Right cardiac atrium (tissue), 5 donors: ENCODE measurements at regions not wholly inside any gene's neighbourhood (a gene's known extent, or its start where the extent isn't known, plus 50 kb on each side); places are given as distances from the start of the nearest gene placed in this dataset.

Experiments used
- ATAC-seq, 2 donors: fragments of 200-7000 bp; cut with Tn5 transposase; one replicate each; pipeline versions ENCODE4 v1.8.0 to v1.9.1; 2020; ENCODE audit warnings: moderate library complexity in 2 of 2, mild to moderate bottlenecking in 1 of 2
- DNase-seq, 3 donors: peaks; one replicate each; pipeline ENCODE4 v3.0.0-alpha.2; 2020
- H3K27ac ChIP-seq: one replicate; pipeline ENCODE4 v1.5.1; 2013; ENCODE audit warnings: mild to moderate bottlenecking, low read length, control low read depth, moderate library complexity
- H3K27me3 ChIP-seq: one replicate; pipeline ENCODE4 v1.6.1; 2013; ENCODE audit not compliant: control insufficient read depth, insufficient read depth
- H3K4me1 ChIP-seq: one replicate; pipeline ENCODE4 v1.6.1; 2013; ENCODE audit warnings: low read length; ENCODE audit not compliant: control insufficient read depth, insufficient read depth
- H3K4me3 ChIP-seq: one replicate; pipeline ENCODE4 v1.5.1; 2013; ENCODE audit warnings: low read length, control low read depth
- H3K9me3 ChIP-seq: one replicate; pipeline ENCODE4 v1.6.1; 2013; ENCODE audit warnings: low read length; ENCODE audit not compliant: control insufficient read depth
- WGBS: extraction: QIAGEN DNeasy Blood & Tissue Kit; methylation state at CpG from one replicate; pipeline ENCODE4 v1.1.7; 2013; 5-methylcytosine and 5-hydroxymethylcytosine counted together
- intact Hi-C, 4 donors: fragments of 100-400 bp; cut with DNase I; formaldehyde crosslinking; loops; one replicate each; pipeline versions ENCODE4 v1.11.0 to v1.14.0; 2022 to 2023
- donor health status: healthy with polysubstance abuse.
- donor health status: DM: no; HTN: yes; CAD: no.
- donor health status: DM: no; HTN: no; CAD: no.
- donor health status: DM: no; HTN: yes; CAD: no; lungs with severe emphysema.
- donor health status: DM: yes; HTN: yes; CAD: no.

GRCh38 chr7:85535974-85536729 is 349.3 kb upstream of the SEMA3D start:
- Histone ChIP-seq H3K27me3 (no peaks in the 10 kb centered on the region), H3K27ac (no peak overlapping the region), H3K9me3 (no peaks in the 10 kb centered on the region), H3K4me3 (no peak overlapping the region), H3K4me1 (no peaks in the 10 kb centered on the region)
- DNase-seq (no peak), ATAC-seq (no peak)
- intact Hi-C loops: no loop called here
- 84% methylated on average over 3 of the region's 3 CpGs for WGBS

- Histone ChIP-seq H3K27ac (no peak overlapping the region), H3K9me3 (no peaks in the 10 kb centered on the region), H3K27me3 (no peaks in the 10 kb centered on the region), H3K4me3 (no peak overlapping the region), H3K4me1 (no peaks in the 10 kb centered on the region)
- ATAC-seq: no peak
- intact Hi-C loops: no loop called here
- 31% methylated on average over 4 of the region's 4 CpGs for WGBS
- DNase-seq: no peak
Measured at GRCh38 chr7:85529831-85530230, 343.0 kb upstream of the SEMA3D start.

- H3K9me3 ChIP-seq: no peaks in the 10 kb centered on the region
- no peak overlapping the region for H3K4me3 ChIP-seq
- intact Hi-C loops: no loop called here
- WGBS: 46% methylated on average over 3 of the region's 3 CpGs
- no peaks in the 10 kb centered on the region for H3K27me3 ChIP-seq
- H3K27ac ChIP-seq: no peak overlapping the region
- ATAC-seq (peak in 1 of 2 donors; percentile 38), DNase-seq (peak in 2 of 3 donors; percentile 14 to 45)
- H3K4me1 ChIP-seq: no peaks in the 10 kb centered on the region
Measured at GRCh38 chr7:85529201-85529600, 342.3 kb upstream of the SEMA3D start.

DNA sequence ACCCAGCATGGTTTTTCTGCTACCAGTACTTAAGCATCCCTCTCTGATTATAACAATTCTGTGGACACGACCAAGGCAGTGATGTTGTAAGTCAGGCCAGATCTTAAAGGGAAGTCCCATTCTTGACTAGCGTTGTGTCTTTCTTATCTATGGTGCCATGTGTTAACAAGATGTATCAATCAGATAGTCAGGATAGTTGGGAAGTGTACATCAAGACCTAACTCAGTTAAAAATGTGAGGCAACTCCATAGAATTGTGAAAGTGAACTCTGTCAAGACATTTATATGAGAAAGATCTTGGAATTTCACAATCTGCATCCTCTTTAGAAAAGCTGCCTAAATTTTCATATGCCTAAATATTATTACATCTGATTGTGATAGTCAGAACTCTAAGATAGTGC is 341.7 kb upstream of the SEMA3D start:
- WGBS: 56% methylated on average over 2 of the region's 2 CpGs
- intact Hi-C loops: no loop called here
- H3K4me3 ChIP-seq: no peak overlapping the region
- DNase-seq: no peak
- H3K9me3 ChIP-seq: no peaks in the 10 kb centered on the region
- H3K4me1 ChIP-seq: no peaks in the 10 kb centered on the region
- no peak overlapping the region for H3K27ac ChIP-seq
- no peak for ATAC-seq
- no peaks in the 10 kb centered on the region for H3K27me3 ChIP-seq

DNA sequence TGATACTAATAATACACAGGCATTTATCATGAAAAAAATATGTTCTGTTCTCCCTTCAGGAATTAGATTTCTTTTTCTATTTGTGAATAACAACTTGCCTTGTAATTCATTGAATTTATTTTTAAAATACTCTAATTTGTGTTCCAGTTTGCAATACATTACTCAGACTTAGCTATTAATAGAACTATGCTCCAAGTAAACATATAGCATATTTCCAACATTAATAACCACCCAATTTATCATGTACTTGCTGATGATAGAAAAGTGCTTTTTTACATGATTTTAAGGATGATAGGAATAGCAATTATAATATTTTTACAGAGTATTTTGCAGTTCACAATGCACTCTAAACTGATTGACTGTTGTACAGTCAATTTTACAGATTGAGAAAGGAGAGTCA is 338.8 kb upstream of the SEMA3D start:
- H3K9me3 ChIP-seq: no peaks in the 10 kb centered on the region
- DNase-seq: no peak
- ATAC-seq: no peak
- no peak overlapping the region for H3K27ac ChIP-seq
- no peaks in the 10 kb centered on the region for H3K4me1 ChIP-seq
- no peak overlapping the region for H3K4me3 ChIP-seq
- intact Hi-C loops: no loop called here
- no peaks in the 10 kb centered on the region for H3K27me3 ChIP-seq

GRCh38 chr7:85522070-85522469 is 335.2 kb upstream of the SEMA3D start:
- ATAC-seq (no peak), DNase-seq (no peak)
- 69% methylated on average over 4 of the region's 4 CpGs for WGBS
- H3K4me3 ChIP-seq: no peak overlapping the region
- H3K27ac ChIP-seq: no peak overlapping the region
- no peaks in the 10 kb centered on the region for H3K9me3 ChIP-seq
- intact Hi-C loops: no loop called here
- no peaks in the 10 kb centered on the region for H3K27me3 ChIP-seq
- no peaks in the 10 kb centered on the region for H3K4me1 ChIP-seq

DNA sequence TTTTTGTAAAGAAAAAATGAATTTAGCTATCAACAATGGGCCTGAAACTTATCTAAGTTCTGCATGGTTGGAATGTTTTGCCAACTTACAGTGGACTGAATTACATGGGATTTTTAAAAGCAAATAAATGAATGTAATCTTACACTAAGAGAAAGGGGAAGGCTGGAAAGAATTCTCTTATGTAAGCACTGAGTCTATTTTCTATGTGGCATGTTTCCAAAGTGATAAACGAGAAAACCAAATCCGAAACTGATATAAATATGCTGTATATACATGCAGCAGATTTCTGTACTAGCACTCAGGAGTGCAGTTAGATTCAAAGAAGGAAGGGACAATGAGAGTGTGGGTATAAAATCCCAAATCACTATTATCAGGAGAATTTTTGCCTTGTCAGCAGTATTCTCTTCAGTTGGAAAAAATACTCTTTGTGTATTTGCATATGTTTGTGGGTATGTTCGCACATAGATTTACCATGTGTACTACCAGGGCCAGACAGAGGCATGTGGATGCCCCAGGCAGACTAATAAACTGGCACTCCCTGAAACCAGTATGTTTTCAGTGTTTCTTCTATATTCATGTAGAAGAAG is 334.3 kb upstream of the SEMA3D start:
- intact Hi-C loops: no loop called here
- Histone ChIP-seq H3K4me3 (no peak overlapping the region), H3K27me3 (no peaks in the 10 kb centered on the region), H3K9me3 (no peaks in the 10 kb centered on the region), H3K27ac (no peak overlapping the region), H3K4me1 (no peaks in the 10 kb centered on the region)
- DNase-seq: no peak
- WGBS: 34% methylated on average over 3 of the region's 3 CpGs
- ATAC-seq: no peak

GRCh38 chr7:85520175-85520574 is 333.3 kb upstream of the SEMA3D start:
- Histone ChIP-seq H3K4me3 (no peak overlapping the region), H3K27me3 (no peaks in the 10 kb centered on the region), H3K27ac (no peak overlapping the region), H3K4me1 (no peaks in the 10 kb centered on the region), H3K9me3 (no peaks in the 10 kb centered on the region)
- DNase-seq: no peak
- ATAC-seq: no peak
- intact Hi-C loops: no loop called here

DNA sequence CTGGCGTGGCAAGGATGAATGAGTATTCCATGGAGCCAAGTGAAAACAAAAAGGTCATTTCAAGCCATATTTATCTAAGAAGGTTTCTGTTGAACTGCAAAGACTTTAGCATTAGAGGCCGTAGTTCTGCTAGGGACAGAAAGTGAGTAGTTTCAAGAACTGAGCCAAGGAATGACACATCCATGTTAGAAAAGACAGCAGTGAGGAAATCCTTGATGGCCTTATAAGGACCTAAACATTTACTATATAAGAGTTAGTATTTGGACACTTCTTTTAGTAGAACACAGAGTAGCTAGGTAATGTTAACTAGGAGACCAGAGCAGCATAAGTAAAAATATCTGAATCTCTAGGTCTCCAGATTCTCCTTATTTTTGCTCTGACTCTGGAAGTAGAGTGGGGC is 329.8 kb upstream of the SEMA3D start:
- intact Hi-C loops: no loop called here
- H3K4me1 ChIP-seq: no peaks in the 10 kb centered on the region
- H3K27me3 ChIP-seq: no peaks in the 10 kb centered on the region
- no peak overlapping the region for H3K27ac ChIP-seq
- no peak for DNase-seq
- ATAC-seq: no peak
- H3K9me3 ChIP-seq: no peaks in the 10 kb centered on the region
- no peak overlapping the region for H3K4me3 ChIP-seq
- WGBS: 76% methylated on average over 2 of the region's 2 CpGs

GRCh38 chr7:85512790-85513189 is 325.9 kb upstream of the SEMA3D start:
- intact Hi-C loops: no loop called here
- Histone ChIP-seq H3K27ac (no peak overlapping the region), H3K4me1 (no peaks in the 10 kb centered on the region), H3K9me3 (no peaks in the 10 kb centered on the region), H3K4me3 (no peak overlapping the region), H3K27me3 (no peaks in the 10 kb centered on the region)
- DNase-seq (no peak), ATAC-seq (no peak)

DNA sequence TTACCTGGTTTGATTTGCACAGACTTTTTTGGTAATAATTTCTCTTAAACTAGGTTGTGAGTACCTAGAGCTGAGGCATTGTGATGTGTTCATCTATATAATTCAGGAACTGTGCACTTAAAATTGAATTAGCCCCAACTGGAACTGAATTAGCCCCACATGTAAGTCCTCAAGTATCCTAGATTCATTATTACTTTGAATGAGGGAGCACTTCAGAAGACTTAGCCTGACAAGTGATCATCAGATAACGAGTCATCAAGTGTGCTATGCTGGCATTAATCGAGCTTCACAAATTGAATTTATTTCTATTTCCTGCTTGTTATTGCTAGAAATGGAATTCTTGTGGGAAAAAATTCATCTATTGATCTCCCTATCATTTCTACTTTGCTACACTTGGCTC is 323.4 kb upstream of the SEMA3D start:
- WGBS: 73% methylated on average over 2 of the region's 2 CpGs
- ATAC-seq (no peak), DNase-seq (no peak)
- intact Hi-C loops: no loop called here
- H3K9me3 ChIP-seq: no peaks in the 10 kb centered on the region
- no peak overlapping the region for H3K27ac ChIP-seq
- no peaks in the 10 kb centered on the region for H3K4me1 ChIP-seq
- no peaks in the 10 kb centered on the region for H3K27me3 ChIP-seq
- no peak overlapping the region for H3K4me3 ChIP-seq

GRCh38 chr7:85509476-85509875 is 322.6 kb upstream of the SEMA3D start:
- 80% methylated on average over 2 of the region's 2 CpGs for WGBS
- Histone ChIP-seq H3K4me3 (no peak overlapping the region), H3K27ac (no peak overlapping the region), H3K9me3 (no peaks in the 10 kb centered on the region), H3K4me1 (no peaks in the 10 kb centered on the region), H3K27me3 (no peaks in the 10 kb centered on the region)
- no peak for DNase-seq
- no peak for ATAC-seq
- intact Hi-C loops: no loop called here
